Lower leg skin (tissue), 3 donors: ENCODE measurements at regions not wholly inside any gene's neighbourhood (a gene's known extent, or its start where the extent isn't known, plus 50 kb on each side); places are given as distances from the start of the nearest gene placed in this dataset.

Experiments
- CTCF ChIP-seq, 3 donors: fragments of 450-650 bp; IDR thresholded peaks; one replicate each; pipeline ENCODE4 v1.5.1; 2016; ENCODE audit warnings: antibody characterized with exemption in 3 of 3, mild to moderate bottlenecking in 3 of 3, moderate library complexity in 2 of 3
- POLR2A ChIP-seq, 2 donors: fragments of 450-650 bp; IDR thresholded peaks; one replicate each; pipeline ENCODE4 v1.6.1; 2016 to 2017; ENCODE audit warnings: antibody characterized with exemption in 2 of 2, mild to moderate bottlenecking in 1 of 2, moderate library complexity in 1 of 2

DNA sequence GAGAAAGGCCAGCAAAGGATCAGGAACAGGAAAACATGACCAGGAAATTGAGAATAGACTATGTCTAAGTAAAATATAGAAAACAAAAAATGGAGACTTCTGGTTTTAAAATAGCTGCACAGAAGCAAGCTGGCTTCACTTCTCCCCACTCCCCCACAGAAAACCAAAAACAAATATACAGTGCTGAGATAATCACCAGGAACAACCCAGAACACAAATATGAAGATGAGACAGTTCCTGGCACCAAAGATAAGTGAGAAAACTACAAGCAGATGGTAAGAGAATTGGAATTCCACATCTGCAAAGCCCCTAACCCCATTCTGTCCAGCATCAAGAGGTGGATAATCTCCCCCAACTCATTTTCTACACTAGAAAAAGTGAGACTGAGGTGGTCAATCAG is 397.7 kb downstream of the SUCLA2 start:
- no peak for TF ChIP-seq CTCF (IDR thresholded peaks at IDR 0.05)
- TF ChIP-seq POLR2A (IDR thresholded peaks at IDR 0.05): no peak
